SU-DHL-6 (cell line): ENCODE measurements at regions not wholly inside any gene's neighbourhood (a gene's known extent, or its start where the extent isn't known, plus 50 kb on each side); places are given as distances from the start of the nearest gene placed in this dataset.

ENCODE experiments used
- H2AFZ ChIP-seq: fragments of 200-600 bp; sonication (generic); 2 replicates; pipeline ENCODE4 v1.6.1; 2014; ENCODE audit warnings: low read depth, mild to moderate bottlenecking, moderate library complexity, mixed read lengths, antibody characterized with exemption, low read length; ENCODE audit not compliant: severe bottlenecking
- H3F3A ChIP-seq: fragments of 200-600 bp; shearing (Covaris generic); 2 replicates; pipeline ENCODE4 v1.6.0; 2016; ENCODE audit warnings: antibody characterized with exemption, mild to moderate bottlenecking; ENCODE audit not compliant: insufficient read depth
- H3K27ac ChIP-seq: fragments of 200-600 bp; sonication (generic); 2 replicates; pipeline ENCODE4 v1.5.1; 2016; ENCODE audit warnings: low read depth, mild to moderate bottlenecking, low read length, moderate library complexity, mixed read lengths
- H3K27me3 ChIP-seq: fragments of 200-600 bp; sonication (generic), shearing (Covaris generic); 2 replicates; pipeline ENCODE4 v1.6.0; 2014; ENCODE audit warnings: mild to moderate bottlenecking, low read length
- H3K36me3 ChIP-seq: fragments of 200-600 bp; sonication (generic); 2 replicates; pipeline ENCODE4 v1.6.1; 2014; ENCODE audit warnings: mild to moderate bottlenecking, low read length, mixed read lengths
- H3K4me2 ChIP-seq: fragments of 300-600, 200-600 bp; shearing (Covaris generic), sonication (generic); 2 replicates; pipeline ENCODE4 v1.6.0; 2014; ENCODE audit warnings: low read length, low read depth, mild to moderate bottlenecking; ENCODE audit not compliant: poor library complexity, severe bottlenecking
- H3K4me3 ChIP-seq: fragments of 200-600 bp; sonication (generic); 2 replicates; pipeline ENCODE4 v1.5.1; 2014; ENCODE audit warnings: antibody characterized with exemption, low read length, mild to moderate bottlenecking, mixed read lengths; ENCODE audit not compliant: insufficient read depth, poor library complexity, severe bottlenecking
- H3K79me2 ChIP-seq: fragments of 200-600 bp; sonication (generic); 2 replicates; pipeline ENCODE4 v1.6.1; 2014; ENCODE audit warnings: mild to moderate bottlenecking, low read length, moderate library complexity; ENCODE audit not compliant: insufficient read depth
- H3K9ac ChIP-seq: fragments of 200-600 bp; sonication (generic); 2 replicates; pipeline ENCODE4 v1.7.0; 2014; ENCODE audit warnings: mild to moderate bottlenecking, low read length
- H3K9me2 ChIP-seq: fragments of 200-600 bp; sonication (generic); replicated peaks from 2 replicates; pipeline ENCODE4 v1.6.1; 2014; ENCODE audit warnings: low read length; ENCODE audit not compliant: insufficient read depth
- H3K9me3 ChIP-seq: fragments of 200-600 bp; sonication (generic); 2 replicates; pipeline ENCODE4 v1.6.1; 2014; ENCODE audit warnings: low read length, mixed read lengths; ENCODE audit not compliant: insufficient read depth
- H4K20me1 ChIP-seq: fragments of 200-600 bp; sonication (generic); 2 replicates; pipeline ENCODE4 v1.6.1; 2014; ENCODE audit warnings: low read depth, mild to moderate bottlenecking, antibody characterized with exemption, low read length, moderate library complexity, mixed read lengths
- CTCF ChIP-seq: fragments of 200-600 bp; sonication (generic); IDR thresholded peaks from one replicate; pipeline ENCODE4 v1.5.1; 2017; ENCODE audit warnings: antibody characterized with exemption, mild to moderate bottlenecking, low read length, moderate library complexity; ENCODE audit not compliant: insufficient read depth, poor library complexity, severe bottlenecking
- EZH2phosphoT487 ChIP-seq: fragments of 200-600 bp; sonication (generic), shearing (Covaris generic); conservative IDR thresholded peaks from 2 replicates; pipeline ENCODE4 v1.6.1; 2018; ENCODE audit warnings: mild to moderate bottlenecking, antibody characterized with exemption, low read length, moderate library complexity, mixed read lengths

- H3K79me2 ChIP-seq, result no peaks in the 10 kb centered on the region
- H3K27ac ChIP-seq, result no peak overlapping the region
- no peaks in the 10 kb centered on the region for H3K9me3 ChIP-seq
- no peaks in the 10 kb centered on the region for H4K20me1 ChIP-seq
- no peak overlapping the region for H3K4me2 ChIP-seq
- H3K9me2 ChIP-seq, result no peaks in the 10 kb centered on the region
- H3F3A ChIP-seq, result no peaks in the 10 kb centered on the region
- H3K36me3 ChIP-seq, result no peaks in the 10 kb centered on the region
- H2AFZ ChIP-seq, result no peak overlapping the region
- no peaks in the 10 kb centered on the region for H3K27me3 ChIP-seq
- no peak overlapping the region for H3K9ac ChIP-seq
- H3K4me3 ChIP-seq, result no peak overlapping the region
- TF ChIP-seq CTCF (no peak), EZH2phosphoT487 (no peak)
These were observed 209.2 kb upstream of the KLF4 start for GRCh38 chr9:107698779-107699178.

- Histone ChIP-seq H3K36me3 (no peaks in the 10 kb centered on the region), H3K4me3 (no peak overlapping the region), H3K9me3 (no peaks in the 10 kb centered on the region), H2AFZ (no peak overlapping the region), H3F3A (no peaks in the 10 kb centered on the region), H3K27ac (no peak overlapping the region), H3K9ac (no peak overlapping the region), H3K79me2 (no peaks in the 10 kb centered on the region), H3K27me3 (no peaks in the 10 kb centered on the region), H3K9me2 (no peaks in the 10 kb centered on the region), H3K4me2 (no peak overlapping the region), H4K20me1 (no peaks in the 10 kb centered on the region)
- TF ChIP-seq CTCF, result no peak
- no peak for TF ChIP-seq EZH2phosphoT487
These were observed 206.7 kb upstream of the KLF4 start for GRCh38 chr9:107696302-107696701.

- no peak overlapping the region for H2AFZ ChIP-seq
- no peaks in the 10 kb centered on the region for H3K27me3 ChIP-seq
- no peaks in the 10 kb centered on the region for H4K20me1 ChIP-seq
- no peaks in the 10 kb centered on the region for H3K79me2 ChIP-seq
- no peaks in the 10 kb centered on the region for H3K9me3 ChIP-seq
- no peak overlapping the region for H3K27ac ChIP-seq
- TF ChIP-seq CTCF (no peak), EZH2phosphoT487 (no peak)
- no peak overlapping the region for H3K4me2 ChIP-seq
- no peak overlapping the region for H3K4me3 ChIP-seq
- no peaks in the 10 kb centered on the region for H3K9me2 ChIP-seq
- no peaks in the 10 kb centered on the region for H3F3A ChIP-seq
- no peaks in the 10 kb centered on the region for H3K36me3 ChIP-seq
- H3K9ac ChIP-seq, result no peak overlapping the region
These were observed 204.8 kb upstream of the KLF4 start for GRCh38 chr9:107694390-107694789.
